Vagina (tissue), 2 donors: ENCODE measurements at regions not wholly inside any gene's neighbourhood (a gene's known extent, or its start where the extent isn't known, plus 50 kb on each side); places are given as distances from the start of the nearest gene placed in this dataset.

Experiments used
- DNase-seq, 2 donors: peaks; one replicate each; pipeline ENCODE4 v3.0.0-alpha.2; 2017; ENCODE audit errors: extremely low spot score in 2 of 2
- H3K27ac ChIP-seq: fragments of 200-600 bp; sonication (generic); one replicate; pipeline ENCODE4 v1.5.1; 2019
- H3K27me3 ChIP-seq: fragments of 200-600 bp; sonication (generic); one replicate; pipeline ENCODE4 v1.5.1; 2019
- H3K36me3 ChIP-seq, 2 donors: fragments of 200-600 bp; sonication (generic); one replicate each; pipeline ENCODE4 v1.5.1; 2017 to 2019
- H3K4me1 ChIP-seq: fragments of 200-600 bp; sonication (generic); one replicate; pipeline ENCODE4 v1.5.1; 2019
- H3K4me3 ChIP-seq, 2 donors: fragments of 200-600 bp; sonication (generic); 1 replicate in 1 of 2; 2 replicates in 1 of 2; pipeline ENCODE4 v1.5.1; 2016 to 2019
- H3K9me3 ChIP-seq: fragments of 200-600 bp; sonication (generic); one replicate; pipeline ENCODE4 v1.5.1; 2019
- POLR2A ChIP-seq, 2 donors: fragments of 450-650 bp; IDR thresholded peaks; one replicate each; pipeline ENCODE4 v1.6.1; 2017; ENCODE audit warnings: antibody characterized with exemption in 2 of 2, mild to moderate bottlenecking in 2 of 2, moderate library complexity in 2 of 2
- POLR2AphosphoS5 ChIP-seq, 2 donors: sonication (generic); formaldehyde crosslinking; IDR thresholded peaks; one replicate each; pipeline ENCODE4 v1.9.0; 2017; ENCODE audit warnings: antibody characterized with exemption in 2 of 2, mild to moderate bottlenecking in 2 of 2, low read depth in 1 of 2; ENCODE audit not compliant: insufficient read depth in 1 of 2
- intact Hi-C: fragments of 100-400 bp; cut with DNase I; formaldehyde crosslinking; loops from one replicate; pipeline ENCODE4 v1.15.1; 2023
- TF ChIP-seq, protein P1 (sequence below), 3 experiments: fragments of 450-650 bp in 2 of 3; fragments of 200-600 bp in 1 of 3; sonication (generic) in 1 of 3; IDR thresholded peaks; one replicate each; pipeline ENCODE4 v1.5.1; 2017 to 2019; ENCODE audit warnings: antibody characterized with exemption in 3 of 3, mild to moderate bottlenecking in 2 of 3, moderate library complexity in 2 of 3

DNA sequence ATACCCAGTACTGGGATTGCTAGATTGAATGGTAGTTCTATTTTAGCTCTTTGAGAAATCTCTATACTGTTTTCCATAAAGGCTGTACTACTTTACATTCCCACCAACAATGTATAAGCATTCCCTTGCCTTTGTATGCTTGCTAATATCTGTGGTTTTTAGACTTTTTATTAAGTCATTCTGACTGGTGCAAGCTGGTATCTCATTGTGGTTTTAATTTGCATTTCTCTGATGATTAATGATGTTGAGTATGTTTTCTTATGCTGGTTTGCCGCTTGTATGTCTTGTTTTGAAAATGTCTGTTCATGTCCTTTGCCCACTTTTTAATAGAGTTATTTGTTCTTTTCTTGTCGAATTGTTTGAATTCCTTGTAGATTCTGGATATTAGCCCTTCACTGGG is 512.7 kb upstream of the PAPPA start:
- peak in 1 of 2 donors; percentile 14 for TF ChIP-seq POLR2AphosphoS5 (IDR thresholded peaks at IDR 0.05; ENCODE audit: insufficient read depth in 1 of 2, low read depth in 1 of 2)
- TF ChIP-seq POLR2A (IDR thresholded peaks at IDR 0.05), result no peak

DNA sequence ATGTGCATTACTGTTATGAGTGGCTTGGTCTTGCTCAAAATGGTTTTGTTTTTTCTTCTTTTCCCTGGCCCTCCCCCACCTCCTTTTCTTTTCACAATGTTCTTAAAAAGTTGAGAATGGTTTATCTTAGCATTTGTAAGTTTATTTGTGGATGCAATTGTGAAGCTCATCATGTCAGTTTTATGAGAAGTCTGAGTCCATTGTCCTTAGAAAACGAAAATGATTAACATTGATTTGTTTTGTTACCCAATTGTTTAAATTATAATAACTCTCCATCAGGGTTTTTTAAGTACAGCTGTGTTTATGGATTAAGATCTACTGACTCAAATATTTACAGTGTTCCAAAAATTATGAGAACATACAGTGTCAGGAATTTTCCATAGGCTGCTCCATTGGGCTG is 511.3 kb upstream of the PAPPA start:
- no peaks in the 10 kb centered on the region for H3K36me3 ChIP-seq
- no peak for DNase-seq
- intact Hi-C loops, result no loop called here
- TF ChIP-seq, protein P1, sequence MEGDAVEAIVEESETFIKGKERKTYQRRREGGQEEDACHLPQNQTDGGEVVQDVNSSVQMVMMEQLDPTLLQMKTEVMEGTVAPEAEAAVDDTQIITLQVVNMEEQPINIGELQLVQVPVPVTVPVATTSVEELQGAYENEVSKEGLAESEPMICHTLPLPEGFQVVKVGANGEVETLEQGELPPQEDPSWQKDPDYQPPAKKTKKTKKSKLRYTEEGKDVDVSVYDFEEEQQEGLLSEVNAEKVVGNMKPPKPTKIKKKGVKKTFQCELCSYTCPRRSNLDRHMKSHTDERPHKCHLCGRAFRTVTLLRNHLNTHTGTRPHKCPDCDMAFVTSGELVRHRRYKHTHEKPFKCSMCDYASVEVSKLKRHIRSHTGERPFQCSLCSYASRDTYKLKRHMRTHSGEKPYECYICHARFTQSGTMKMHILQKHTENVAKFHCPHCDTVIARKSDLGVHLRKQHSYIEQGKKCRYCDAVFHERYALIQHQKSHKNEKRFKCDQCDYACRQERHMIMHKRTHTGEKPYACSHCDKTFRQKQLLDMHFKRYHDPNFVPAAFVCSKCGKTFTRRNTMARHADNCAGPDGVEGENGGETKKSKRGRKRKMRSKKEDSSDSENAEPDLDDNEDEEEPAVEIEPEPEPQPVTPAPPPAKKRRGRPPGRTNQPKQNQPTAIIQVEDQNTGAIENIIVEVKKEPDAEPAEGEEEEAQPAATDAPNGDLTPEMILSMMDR (IDR thresholded peaks at IDR 0.05), result no peak
- no peak for TF ChIP-seq POLR2A (IDR thresholded peaks at IDR 0.05)
- no peak for TF ChIP-seq POLR2AphosphoS5 (IDR thresholded peaks at IDR 0.05; ENCODE audit: insufficient read depth in 1 of 2, low read depth in 1 of 2)
- no peak overlapping the region for H3K4me3 ChIP-seq
- no peaks in the 10 kb centered on the region for H3K4me1 ChIP-seq
- no peaks in the 10 kb centered on the region for H3K27me3 ChIP-seq
- H3K9me3 ChIP-seq, result no peaks in the 10 kb centered on the region
- H3K27ac ChIP-seq, result no peak overlapping the region

More for the DNA sequence above, 512.7 kb upstream of the PAPPA start:
- H3K36me3 ChIP-seq, result no peaks in the 10 kb centered on the region
- no peak overlapping the region for H3K4me3 ChIP-seq
- H3K9me3 ChIP-seq, result no peaks in the 10 kb centered on the region
- no peaks in the 10 kb centered on the region for H3K4me1 ChIP-seq
- DNase-seq, result no peak
- intact Hi-C loops, result no loop called here
- H3K27me3 ChIP-seq, result no peaks in the 10 kb centered on the region
- no peak overlapping the region for H3K27ac ChIP-seq

DNA sequence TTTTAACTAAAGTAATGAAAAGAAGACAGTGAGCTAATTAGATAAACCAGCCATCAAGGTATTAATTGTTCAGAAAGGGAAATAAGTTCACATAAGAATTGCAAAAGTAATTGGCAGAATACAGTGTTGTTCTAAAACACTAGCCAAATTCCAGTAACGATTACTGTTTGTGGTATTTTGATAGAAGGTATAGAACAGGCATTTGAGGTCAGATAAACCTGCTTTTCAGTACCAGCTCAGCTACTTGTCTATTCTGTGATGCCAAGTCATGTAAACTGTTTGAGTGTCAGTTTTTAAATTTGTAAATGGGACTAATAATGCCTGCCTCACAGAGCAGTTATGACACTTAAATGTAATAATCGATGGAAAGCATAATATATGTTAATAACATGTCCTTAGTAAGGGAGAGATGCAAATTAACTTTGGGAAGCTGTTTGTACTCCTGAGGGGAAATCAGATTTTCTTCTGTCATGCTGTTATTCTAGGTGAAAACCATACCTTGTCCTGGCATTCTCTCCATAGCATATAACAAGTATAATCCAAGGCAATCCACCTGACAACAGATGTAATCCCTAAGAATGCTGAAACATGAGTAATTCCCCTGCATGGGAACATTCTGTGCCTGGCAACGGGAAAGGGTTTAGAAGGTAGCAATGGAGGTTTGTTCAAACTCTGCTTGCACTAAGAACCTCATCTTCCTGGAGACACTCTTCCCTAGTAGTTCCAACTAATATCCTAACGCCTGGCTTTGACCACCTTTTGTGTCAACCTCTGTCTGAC is 509.5 kb upstream of the PAPPA start:
- Histone ChIP-seq H3K4me1 (no peaks in the 10 kb centered on the region), H3K36me3 (no peaks in the 10 kb centered on the region), H3K27ac (no peak overlapping the region), H3K27me3 (no peaks in the 10 kb centered on the region), H3K4me3 (no peak overlapping the region), H3K9me3 (no peaks in the 10 kb centered on the region)
- TF ChIP-seq, protein P1 (IDR thresholded peaks at IDR 0.05), result no peak
- no peak for TF ChIP-seq POLR2A (IDR thresholded peaks at IDR 0.05)
- peak in 1 of 2 donors; percentile 53 for TF ChIP-seq POLR2AphosphoS5 (IDR thresholded peaks at IDR 0.05; ENCODE audit: insufficient read depth in 1 of 2, low read depth in 1 of 2)
- no peak for DNase-seq
- intact Hi-C loops, result no loop called here

DNA sequence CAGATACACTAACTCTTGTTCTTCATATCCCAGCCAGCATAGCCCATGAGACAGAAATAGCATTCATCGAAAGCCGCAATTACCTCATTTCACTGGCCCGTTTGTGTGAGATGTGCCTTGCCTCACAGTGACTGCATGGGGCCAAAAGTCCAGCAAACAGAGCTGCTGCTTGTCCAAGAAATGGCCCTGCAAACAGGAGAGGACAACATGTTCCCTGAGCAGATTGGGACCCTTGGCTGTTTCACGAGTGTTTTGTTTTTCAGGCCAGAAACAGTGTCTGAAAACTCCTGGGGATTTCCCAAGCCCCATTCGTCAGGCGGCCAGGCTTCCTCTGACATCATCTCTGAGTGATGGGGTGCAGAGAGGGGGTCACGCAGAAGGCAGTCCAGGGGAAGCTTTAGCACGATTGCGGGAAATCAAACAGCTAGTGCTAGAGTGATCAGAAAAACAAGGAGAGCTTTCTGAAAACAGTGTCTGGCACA is 503.6 kb upstream of the PAPPA start:
- intact Hi-C loops, result no loop called here
- DNase-seq, result peak in 1 of 2 donors; percentile 98
- Histone ChIP-seq H3K4me3 (no peak overlapping the region), H3K36me3 (no peaks in the 10 kb centered on the region), H3K4me1 (no peaks in the 10 kb centered on the region), H3K9me3 (no peaks in the 10 kb centered on the region), H3K27ac (peak overlapping the region; percentile 58), H3K27me3 (no peaks in the 10 kb centered on the region)
- TF ChIP-seq POLR2AphosphoS5 (IDR thresholded peaks at IDR 0.05; ENCODE audit: insufficient read depth in 1 of 2, low read depth in 1 of 2) (peak; percentile 64 to 68), POLR2A (IDR thresholded peaks at IDR 0.05) (no peak)
- TF ChIP-seq, protein P1 (IDR thresholded peaks at IDR 0.05), result no peak

DNA sequence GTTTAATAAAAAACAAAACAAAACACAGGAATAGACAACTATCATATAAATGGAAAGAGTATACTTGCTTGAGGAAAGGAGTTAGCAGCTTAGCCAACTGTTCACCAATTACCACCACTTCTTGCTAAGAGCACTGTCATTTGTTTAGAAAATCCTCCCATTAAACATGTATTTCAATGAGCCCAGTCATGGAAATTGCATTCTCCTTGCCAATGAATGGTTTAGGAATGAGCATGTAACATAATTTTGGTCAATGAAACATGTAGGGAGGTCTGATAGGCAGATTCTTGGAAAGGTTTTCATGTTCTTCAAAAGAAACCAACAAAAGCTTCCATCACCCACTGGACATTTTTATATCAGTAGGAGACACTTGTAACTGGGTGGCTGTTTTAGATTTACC is 502.8 kb upstream of the PAPPA start:
- H3K4me3 ChIP-seq, result no peak overlapping the region
- TF ChIP-seq POLR2A (IDR thresholded peaks at IDR 0.05) (no peak), POLR2AphosphoS5 (IDR thresholded peaks at IDR 0.05; ENCODE audit: insufficient read depth in 1 of 2, low read depth in 1 of 2) (no peak)
- TF ChIP-seq, protein P1 (IDR thresholded peaks at IDR 0.05), result no peak
- intact Hi-C loops, result no loop called here

More for the DNA sequence above, 502.8 kb upstream of the PAPPA start:
- Histone ChIP-seq H3K9me3 (no peaks in the 10 kb centered on the region), H3K4me1 (no peaks in the 10 kb centered on the region), H3K27me3 (no peaks in the 10 kb centered on the region), H3K27ac (peak overlapping the region; percentile 58), H3K36me3 (no peaks in the 10 kb centered on the region)
- no peak for DNase-seq
